K562 (cell line): ENCODE measurements at regions not wholly inside any gene's neighbourhood (a gene's known extent, or its start where the extent isn't known, plus 50 kb on each side); places are given as distances from the start of the nearest gene placed in this dataset.

Experiments
- ARNT ChIP-seq, 2 experiments: fragments of 450-650 bp; IDR thresholded peaks; 2 replicates each; pipeline ENCODE4 v1.6.1; 2016; ENCODE audit warnings: mild to moderate bottlenecking in 1 of 2
- CBFB ChIP-seq: sonication (generic); formaldehyde crosslinking; IDR thresholded peaks from 2 replicates; pipeline ENCODE4 v1.4.0; 2020; ENCODE audit warnings: mild to moderate bottlenecking, missing genetic modification reagents
- FOXA1 ChIP-seq: fragments of 450-650 bp; IDR thresholded peaks from 2 replicates; pipeline ENCODE4 v1.6.1; 2016; ENCODE audit warnings: mild to moderate bottlenecking, borderline replicate concordance
- GATAD2B ChIP-seq: fragments of 450-650 bp; IDR thresholded peaks from 2 replicates; pipeline ENCODE4 v1.6.1; 2017; ENCODE audit warnings: mild to moderate bottlenecking, borderline replicate concordance
- HDAC1 ChIP-seq, 2 experiments: fragments of 450-650 bp; IDR thresholded peaks; 2 replicates each; pipeline ENCODE4 v1.6.1; 2016 to 2017; ENCODE audit warnings: inconsistent platforms in 1 of 2, mild to moderate bottlenecking in 1 of 2, moderate library complexity in 1 of 2
- IFI16 ChIP-seq: fragments of 250-450 bp; sonication (Bioruptor Pico); IDR thresholded peaks from 2 replicates; pipeline ENCODE4 v2.1.2; 2022; ENCODE audit warnings: mild to moderate bottlenecking, inconsistent platforms
- NFIC ChIP-seq: fragments of 450-650 bp; IDR thresholded peaks from 2 replicates; pipeline ENCODE4 v1.6.1; 2017; ENCODE audit warnings: mild to moderate bottlenecking, inconsistent platforms
- NRF1 ChIP-seq, 2 experiments: fragments of 450-650 bp; IDR thresholded peaks in 1 of 2; conservative IDR thresholded peaks in 1 of 2; 2 replicates each; pipeline ENCODE4 v1.6.1; 2014; ENCODE audit warnings: mild to moderate bottlenecking in 2 of 2
- RUNX1 ChIP-seq: sonication (generic); IDR thresholded peaks from 2 replicates; pipeline ENCODE4 v1.6.1; 2016; ENCODE audit warnings: antibody characterized with exemption, low read depth
- SMAD1 ChIP-seq: fragments of 150-350 bp; IDR thresholded peaks from 2 replicates; pipeline ENCODE4 v1.6.1; 2014; ENCODE audit warnings: low read length, low read depth; ENCODE audit not compliant: partially characterized antibody
- SMC3 ChIP-seq: conservative IDR thresholded peaks from 2 replicates; pipeline ENCODE4 v1.6.1; 2011; ENCODE audit warnings: low read depth, low read length, improper control_type of control experiment; ENCODE audit not compliant: insufficient read depth
- ZEB2 ChIP-seq: fragments of 450-650 bp; IDR thresholded peaks from 2 replicates; pipeline ENCODE4 v1.6.1; 2016
- ZKSCAN8 ChIP-seq: fragments of 200-800 bp; sonication (Bioruptor generic); IDR thresholded peaks from 2 replicates; pipeline ENCODE4 v1.6.1; 2016; ENCODE audit warnings: missing genetic modification characterization, missing compliant biosample characterization
- ZNF311 ChIP-seq: fragments of 250-450 bp; sonication (Bioruptor Pico); IDR thresholded peaks from 2 replicates; pipeline ENCODE4 v1.4.0; 2020; ENCODE audit warnings: mild to moderate bottlenecking, moderate library complexity
- TF ChIP-seq, protein P1 (sequence below), 2 experiments: fragments of 450-650 bp; IDR thresholded peaks; 2 replicates each; pipeline ENCODE4 v1.6.1; 2016; ENCODE audit warnings: mild to moderate bottlenecking in 2 of 2, borderline replicate concordance in 1 of 2, low read depth in 1 of 2, moderate library complexity in 1 of 2
- TF ChIP-seq, protein P2 (sequence below): fragments of 450-650 bp; formaldehyde crosslinking; IDR thresholded peaks from 2 replicates; pipeline ENCODE4 v1.4.0; 2020; ENCODE audit warnings: mild to moderate bottlenecking, moderate library complexity
- TF ChIP-seq, protein P3 (sequence below): sonication (generic); formaldehyde crosslinking; IDR thresholded peaks from 2 replicates; pipeline ENCODE4 v1.8.0; 2022; ENCODE audit warnings: missing genetic modification reagents, mild to moderate bottlenecking, moderate library complexity, borderline replicate concordance

DNA sequence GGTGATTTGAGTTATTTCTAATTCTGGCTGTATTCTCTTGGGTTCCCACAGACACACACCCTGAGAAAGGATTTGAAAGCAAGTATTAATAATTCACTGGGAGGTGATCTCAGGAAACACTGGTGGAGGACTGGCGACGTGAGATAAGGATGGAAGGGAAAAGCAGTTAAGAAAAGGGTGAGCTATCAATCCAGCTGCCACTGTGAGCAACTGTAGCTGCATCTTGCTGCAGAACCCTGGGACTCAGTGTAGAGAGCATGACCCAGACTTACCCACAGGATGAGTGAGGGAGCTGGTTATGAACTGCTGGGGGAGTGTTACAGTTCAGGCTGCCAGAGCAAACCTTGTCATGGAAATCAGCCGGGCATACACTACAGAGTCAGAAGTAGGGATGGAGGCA, 71.9 kb downstream of the RESF1 start (continued):
- TF ChIP-seq, protein P1, sequence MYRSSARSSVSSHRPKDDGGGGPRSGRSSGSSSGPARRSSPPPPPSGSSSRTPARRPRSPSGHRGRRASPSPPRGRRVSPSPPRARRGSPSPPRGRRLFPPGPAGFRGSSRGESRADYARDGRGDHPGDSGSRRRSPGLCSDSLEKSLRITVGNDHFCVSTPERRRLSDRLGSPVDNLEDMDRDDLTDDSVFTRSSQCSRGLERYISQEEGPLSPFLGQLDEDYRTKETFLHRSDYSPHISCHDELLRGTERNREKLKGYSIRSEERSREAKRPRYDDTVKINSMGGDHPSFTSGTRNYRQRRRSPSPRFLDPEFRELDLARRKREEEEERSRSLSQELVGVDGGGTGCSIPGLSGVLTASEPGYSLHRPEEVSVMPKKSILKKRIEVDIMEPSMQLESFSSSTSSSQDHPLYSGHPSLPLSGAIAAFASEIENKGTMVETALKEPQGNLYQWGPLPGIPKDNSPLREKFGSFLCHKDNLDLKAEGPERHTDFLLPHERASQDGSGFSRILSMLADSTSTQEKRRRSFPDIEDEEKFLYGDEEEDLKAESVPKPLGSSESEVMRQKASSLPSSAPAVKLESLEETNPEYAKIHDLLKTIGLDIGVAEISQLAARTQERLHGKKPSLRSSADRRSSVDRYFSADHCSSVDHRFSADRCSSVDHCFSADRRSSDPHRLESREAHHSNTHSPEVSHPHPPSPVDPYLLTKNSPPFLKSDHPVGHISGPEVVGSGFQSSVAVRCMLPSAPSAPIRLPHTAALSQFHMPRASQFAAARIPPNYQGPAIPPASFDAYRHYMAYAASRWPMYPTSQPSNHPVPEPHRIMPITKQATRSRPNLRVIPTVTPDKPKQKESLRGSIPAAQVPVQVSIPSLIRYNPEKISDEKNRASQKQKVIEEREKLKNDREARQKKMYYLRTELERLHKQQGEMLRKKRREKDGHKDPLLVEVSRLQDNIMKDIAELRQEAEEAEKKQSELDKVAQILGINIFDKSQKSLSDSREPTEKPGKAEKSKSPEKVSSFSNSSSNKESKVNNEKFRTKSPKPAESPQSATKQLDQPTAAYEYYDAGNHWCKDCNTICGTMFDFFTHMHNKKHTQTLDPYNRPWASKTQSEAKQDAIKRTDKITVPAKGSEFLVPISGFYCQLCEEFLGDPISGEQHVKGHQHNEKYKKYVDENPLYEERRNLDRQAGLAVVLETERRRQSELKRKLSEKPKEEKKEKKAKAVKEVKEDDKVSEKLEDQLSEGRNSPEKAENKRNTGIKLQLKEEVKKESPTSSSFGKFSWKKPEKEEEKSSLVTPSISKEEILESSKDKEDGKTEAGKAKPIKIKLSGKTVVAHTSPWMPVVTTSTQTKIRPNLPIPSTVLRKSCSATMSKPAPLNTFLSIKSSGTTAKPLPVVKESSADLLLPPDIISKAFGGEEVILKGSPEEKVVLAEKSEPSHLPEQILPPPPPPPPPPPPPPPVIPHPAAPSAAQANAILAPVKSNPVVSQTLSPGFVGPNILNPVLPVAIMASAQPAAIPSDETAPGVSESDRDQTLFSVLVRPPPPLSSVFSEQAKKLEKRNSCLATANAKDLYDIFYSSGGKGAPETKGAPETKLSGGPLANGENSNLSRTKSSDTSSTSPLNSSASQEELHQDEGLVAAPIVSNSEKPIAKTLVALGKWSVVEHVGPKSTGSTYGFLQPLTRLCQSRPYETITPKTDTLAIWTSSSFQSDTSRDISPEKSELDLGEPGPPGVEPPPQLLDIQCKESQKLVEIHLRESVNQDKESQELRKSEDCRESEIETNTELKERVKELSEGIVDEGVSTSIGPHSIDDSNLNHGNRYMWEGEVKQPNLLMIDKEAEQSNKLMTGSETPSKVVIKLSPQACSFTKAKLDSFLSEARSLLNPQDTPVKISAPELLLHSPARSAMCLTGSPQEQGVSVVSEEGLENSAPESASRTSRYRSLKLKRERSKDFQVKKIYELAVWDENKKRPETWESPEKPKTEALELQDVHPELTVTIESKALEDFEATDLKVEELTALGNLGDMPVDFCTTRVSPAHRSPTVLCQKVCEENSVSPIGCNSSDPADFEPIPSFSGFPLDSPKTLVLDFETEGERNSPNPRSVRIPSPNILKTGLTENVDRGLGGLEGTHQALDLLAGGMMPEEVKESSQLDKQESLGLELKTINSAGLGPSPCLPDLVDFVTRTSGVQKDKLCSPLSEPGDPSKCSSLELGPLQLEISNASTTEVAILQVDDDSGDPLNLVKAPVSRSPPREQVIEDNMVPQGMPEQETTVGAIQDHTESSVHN (IDR thresholded peaks at IDR 0.05; ENCODE audit: borderline replicate concordance in 1 of 2, low read depth in 1 of 2), result no peak
- no peak for TF ChIP-seq FOXA1
- TF ChIP-seq IFI16 (CRISPR knock-in tag), result no peak
- TF ChIP-seq ARNT (IDR thresholded peaks at IDR 0.05), result peak; percentile 89 to 97
- TF ChIP-seq HDAC1 (IDR thresholded peaks at IDR 0.05), result peak; percentile 59 to 92; a peak in 2 of 4 replicates
- peak; percentile 92 for TF ChIP-seq NFIC
- TF ChIP-seq, protein P2, sequence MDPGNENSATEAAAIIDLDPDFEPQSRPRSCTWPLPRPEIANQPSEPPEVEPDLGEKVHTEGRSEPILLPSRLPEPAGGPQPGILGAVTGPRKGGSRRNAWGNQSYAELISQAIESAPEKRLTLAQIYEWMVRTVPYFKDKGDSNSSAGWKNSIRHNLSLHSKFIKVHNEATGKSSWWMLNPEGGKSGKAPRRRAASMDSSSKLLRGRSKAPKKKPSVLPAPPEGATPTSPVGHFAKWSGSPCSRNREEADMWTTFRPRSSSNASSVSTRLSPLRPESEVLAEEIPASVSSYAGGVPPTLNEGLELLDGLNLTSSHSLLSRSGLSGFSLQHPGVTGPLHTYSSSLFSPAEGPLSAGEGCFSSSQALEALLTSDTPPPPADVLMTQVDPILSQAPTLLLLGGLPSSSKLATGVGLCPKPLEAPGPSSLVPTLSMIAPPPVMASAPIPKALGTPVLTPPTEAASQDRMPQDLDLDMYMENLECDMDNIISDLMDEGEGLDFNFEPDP, result no peak
- TF ChIP-seq, protein P3, sequence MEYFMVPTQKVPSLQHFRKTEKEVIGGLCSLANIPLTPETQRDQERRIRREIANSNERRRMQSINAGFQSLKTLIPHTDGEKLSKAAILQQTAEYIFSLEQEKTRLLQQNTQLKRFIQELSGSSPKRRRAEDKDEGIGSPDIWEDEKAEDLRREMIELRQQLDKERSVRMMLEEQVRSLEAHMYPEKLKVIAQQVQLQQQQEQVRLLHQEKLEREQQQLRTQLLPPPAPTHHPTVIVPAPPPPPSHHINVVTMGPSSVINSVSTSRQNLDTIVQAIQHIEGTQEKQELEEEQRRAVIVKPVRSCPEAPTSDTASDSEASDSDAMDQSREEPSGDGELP (CRISPR knock-in tag), result peak; percentile 83
- TF ChIP-seq CBFB (CRISPR knock-in tag), result no peak
- peak; percentile 19 for TF ChIP-seq SMAD1
- TF ChIP-seq ZNF311 (CRISPR knock-in tag), result no peak
- 0 out of 2 replicates have a peak, but pooled peaks have one; percentile 39 for TF ChIP-seq ZKSCAN8 (CRISPR knock-in tag)
- 0 out of 2 replicates have a peak, but pooled peaks have one; percentile 78 for TF ChIP-seq RUNX1
- TF ChIP-seq SMC3, result peak; percentile 35; the same call in 1 of the 2 replicates
- peak; percentile 74; the same call in 1 of the 2 replicates for TF ChIP-seq GATAD2B
- TF ChIP-seq NRF1 (conservative IDR thresholded peaks at IDR 0.05 in 1 of 2, IDR thresholded peaks at IDR 0.05 in 1 of 2), result peak; percentile 51 to 57
- peak; percentile 83 for TF ChIP-seq ZEB2
